Testis (tissue), 2 donors: ENCODE measurements at regions not wholly inside any gene's neighbourhood (a gene's known extent, or its start where the extent isn't known, plus 50 kb on each side); places are given as distances from the start of the nearest gene placed in this dataset.

Source experiments
- POLR2A ChIP-seq: fragments of 450-650 bp; IDR thresholded peaks from one replicate; pipeline ENCODE4 v1.6.1; 2017; ENCODE audit warnings: antibody characterized with exemption, mild to moderate bottlenecking, moderate library complexity
- TF ChIP-seq, protein P1 (sequence below), 3 experiments: fragments of 450-650 bp in 2 of 3; fragments of 200-600 bp in 1 of 3; sonication (generic) in 1 of 3; IDR thresholded peaks; one replicate each; pipeline ENCODE4 v1.5.1; 2016 to 2019; ENCODE audit warnings: antibody characterized with exemption in 3 of 3, mild to moderate bottlenecking in 2 of 3, moderate library complexity in 1 of 3

- TF ChIP-seq, protein P1, sequence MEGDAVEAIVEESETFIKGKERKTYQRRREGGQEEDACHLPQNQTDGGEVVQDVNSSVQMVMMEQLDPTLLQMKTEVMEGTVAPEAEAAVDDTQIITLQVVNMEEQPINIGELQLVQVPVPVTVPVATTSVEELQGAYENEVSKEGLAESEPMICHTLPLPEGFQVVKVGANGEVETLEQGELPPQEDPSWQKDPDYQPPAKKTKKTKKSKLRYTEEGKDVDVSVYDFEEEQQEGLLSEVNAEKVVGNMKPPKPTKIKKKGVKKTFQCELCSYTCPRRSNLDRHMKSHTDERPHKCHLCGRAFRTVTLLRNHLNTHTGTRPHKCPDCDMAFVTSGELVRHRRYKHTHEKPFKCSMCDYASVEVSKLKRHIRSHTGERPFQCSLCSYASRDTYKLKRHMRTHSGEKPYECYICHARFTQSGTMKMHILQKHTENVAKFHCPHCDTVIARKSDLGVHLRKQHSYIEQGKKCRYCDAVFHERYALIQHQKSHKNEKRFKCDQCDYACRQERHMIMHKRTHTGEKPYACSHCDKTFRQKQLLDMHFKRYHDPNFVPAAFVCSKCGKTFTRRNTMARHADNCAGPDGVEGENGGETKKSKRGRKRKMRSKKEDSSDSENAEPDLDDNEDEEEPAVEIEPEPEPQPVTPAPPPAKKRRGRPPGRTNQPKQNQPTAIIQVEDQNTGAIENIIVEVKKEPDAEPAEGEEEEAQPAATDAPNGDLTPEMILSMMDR (IDR thresholded peaks at IDR 0.05), result no peak
- no peak for TF ChIP-seq POLR2A
These were observed 52.0 kb downstream of the ZC3H11B start for GRCh38 chr1:219560856-219561255.
